Activated T-cell treated with anti-CD3 and anti-CD28 coated beads, Interleukin-2, amount 50 U/mL, for 72 hours (primary cell): ENCODE measurements at regions not wholly inside any gene's neighbourhood (a gene's known extent, or its start where the extent isn't known, plus 50 kb on each side); places are given as distances from the start of the nearest gene placed in this dataset.

Source experiments
- ATAC-seq, 2 donors: fragments of 150-1000 bp; cut with Tn5 transposase; replicated peaks in 1 of 2; 2 replicates each; pipeline ENCODE4 v1.10.0; 2021; ENCODE audit warnings: moderate library complexity in 2 of 2, mild to moderate bottlenecking in 1 of 2
- DNase-seq, 2 donors: peaks; one replicate each; pipeline ENCODE4 v3.0.0; 2021 to 2022; ENCODE audit warnings: mixed read lengths in 1 of 2
- H3K27ac Mint-ChIP-seq: one replicate; pipeline ENCODE4 v1.8.0; 2022; ENCODE audit warnings: mild to moderate bottlenecking, moderate library complexity, mixed read lengths
- H3K27me3 Mint-ChIP-seq: one replicate; pipeline ENCODE4 v1.8.0; 2022; ENCODE audit warnings: low read depth, mixed read lengths
- H3K36me3 Mint-ChIP-seq, 2 donors: one replicate each; pipeline ENCODE4 v1.8.0; 2022; ENCODE audit warnings: mixed read lengths in 2 of 2, mild to moderate bottlenecking in 1 of 2; ENCODE audit not compliant: insufficient read depth in 2 of 2
- H3K4me1 Mint-ChIP-seq: one replicate; pipeline ENCODE4 v1.8.0; 2022; ENCODE audit warnings: low read depth, mixed read lengths
- H3K4me3 Mint-ChIP-seq, 2 donors: one replicate each; pipeline ENCODE4 v1.8.0; 2022; ENCODE audit warnings: mild to moderate bottlenecking in 2 of 2, mixed read lengths in 2 of 2, moderate library complexity in 2 of 2
- H3K9me3 Mint-ChIP-seq, 2 donors: one replicate each; pipeline ENCODE4 v1.8.0; 2022; ENCODE audit warnings: mixed read lengths in 2 of 2

DNA sequence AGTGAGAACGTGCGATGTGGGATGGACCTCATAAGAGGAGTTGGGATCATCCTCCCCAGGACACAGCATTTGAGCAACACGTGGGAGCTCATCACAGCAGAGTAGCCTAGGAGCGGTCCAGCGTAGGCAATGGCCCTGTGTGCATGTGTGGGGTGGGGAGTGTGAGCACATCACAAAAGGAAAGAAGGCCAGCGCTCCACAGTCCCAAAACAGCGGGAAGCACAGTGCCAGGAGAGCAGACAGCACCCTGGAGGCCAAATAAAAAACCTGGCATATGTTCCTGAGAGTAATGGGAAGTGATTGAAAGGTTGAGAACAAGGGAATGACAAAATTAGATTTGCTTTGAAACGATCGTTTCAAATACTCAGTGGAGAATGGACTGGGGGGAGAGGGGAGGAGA is 226.0 kb downstream of the C7orf25 start:
- Mint-ChIP-seq H3K36me3 (no peaks in the 10 kb centered on the region), H3K27me3 (peaks cover 5% of the 10 kb centered on the region), H3K4me3 (no peak overlapping the region), H3K4me1 (no peaks in the 10 kb centered on the region), H3K9me3 (no peaks in the 10 kb centered on the region), H3K27ac (no peak overlapping the region)
- ATAC-seq (no peak), DNase-seq (no peak)

- H3K36me3 Mint-ChIP-seq: no peaks in the 10 kb centered on the region
- H3K4me3 Mint-ChIP-seq: no peak overlapping the region
- ATAC-seq (no peak), DNase-seq (no peak)
- peaks cover 2% of the 10 kb centered on the region in 2 donors for H3K9me3 Mint-ChIP-seq
- peaks cover 8% of the 10 kb centered on the region for H3K27me3 Mint-ChIP-seq
- no peak overlapping the region for H3K27ac Mint-ChIP-seq
- no peaks in the 10 kb centered on the region for H3K4me1 Mint-ChIP-seq
These were observed 233.8 kb downstream of the C7orf25 start for GRCh38 chr7:42677751-42678699.

- no peaks in the 10 kb centered on the region for H3K36me3 Mint-ChIP-seq
- DNase-seq: no peak
- H3K9me3 Mint-ChIP-seq: peaks cover 0 to 2% of the 10 kb centered on the region in 2 donors
- H3K4me1 Mint-ChIP-seq: no peaks in the 10 kb centered on the region
- no peak for ATAC-seq
- peaks cover 8% of the 10 kb centered on the region for H3K27me3 Mint-ChIP-seq
- no peak overlapping the region for H3K27ac Mint-ChIP-seq
- H3K4me3 Mint-ChIP-seq: no peak overlapping the region
These were observed 237.3 kb downstream of the C7orf25 start for GRCh38 chr7:42674541-42674940.

GRCh38 chr7:42673951-42674350 is 237.9 kb downstream of the C7orf25 start:
- peaks cover 0 to 2% of the 10 kb centered on the region in 2 donors for H3K9me3 Mint-ChIP-seq
- H3K27ac Mint-ChIP-seq: no peak overlapping the region
- no peak overlapping the region for H3K4me3 Mint-ChIP-seq
- peaks cover 8% of the 10 kb centered on the region for H3K27me3 Mint-ChIP-seq
- no peaks in the 10 kb centered on the region for H3K36me3 Mint-ChIP-seq
- DNase-seq (no peak), ATAC-seq (no peak)
- no peaks in the 10 kb centered on the region for H3K4me1 Mint-ChIP-seq

DNA sequence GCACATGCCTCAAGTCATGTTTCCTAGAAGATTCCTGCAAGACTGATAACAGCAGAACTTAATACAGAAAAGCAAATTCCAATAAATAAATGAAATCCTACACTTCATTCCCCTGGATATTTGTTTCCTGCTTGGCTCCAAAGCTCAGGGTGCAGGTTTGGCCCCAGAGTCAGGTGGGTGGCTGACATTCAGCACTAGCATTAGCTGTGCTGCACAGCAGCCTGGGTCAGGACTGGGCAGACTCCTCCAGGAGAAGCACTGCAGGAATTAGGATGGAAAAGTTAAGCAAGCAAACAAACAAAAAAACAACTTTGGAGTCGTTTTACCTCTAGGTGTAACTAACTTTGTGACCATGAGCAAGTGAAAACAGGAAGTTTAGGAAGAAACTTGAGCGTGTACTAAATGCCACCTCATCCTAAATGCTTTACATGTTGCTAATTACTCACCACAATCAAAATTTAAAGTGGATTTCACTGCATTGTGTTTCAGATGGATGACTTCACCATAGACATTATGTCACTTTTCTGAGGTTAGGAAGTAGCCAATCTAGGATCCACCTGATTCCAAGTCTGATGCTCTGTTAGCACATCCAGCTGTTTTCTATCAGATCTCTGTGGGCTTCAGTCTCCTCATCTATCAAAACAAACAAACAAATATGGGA is 239.4 kb downstream of the C7orf25 start:
- H3K4me3 Mint-ChIP-seq: no peak overlapping the region
- H3K9me3 Mint-ChIP-seq: peaks cover 2 to 5% of the 10 kb centered on the region in 2 donors
- DNase-seq (no peak), ATAC-seq (no peak)
- no peaks in the 10 kb centered on the region for H3K4me1 Mint-ChIP-seq
- H3K36me3 Mint-ChIP-seq: peaks cover 0 to 2% of the 10 kb centered on the region in 2 donors
- H3K27me3 Mint-ChIP-seq: peaks cover 8% of the 10 kb centered on the region
- peak overlapping the region; percentile 44 for H3K27ac Mint-ChIP-seq

GRCh38 chr7:42671627-42672026 is 240.2 kb downstream of the C7orf25 start:
- ATAC-seq: peak in 1 of 2 donors; percentile 26
- no peak for DNase-seq
- H3K4me3 Mint-ChIP-seq: no peak overlapping the region
- H3K27ac Mint-ChIP-seq: no peak overlapping the region
- H3K4me1 Mint-ChIP-seq: no peaks in the 10 kb centered on the region
- H3K9me3 Mint-ChIP-seq: peaks cover 8% of the 10 kb centered on the region in 2 donors
- H3K27me3 Mint-ChIP-seq: peaks cover 1% of the 10 kb centered on the region
- peaks cover 5% of the 10 kb centered on the region in 2 donors for H3K36me3 Mint-ChIP-seq

GRCh38 chr7:42666994-42667393 is 244.9 kb downstream of the C7orf25 start:
- Mint-ChIP-seq H3K36me3 (peaks cover 8% of the 10 kb centered on the region in 2 donors), H3K27me3 (no peaks in the 10 kb centered on the region), H3K4me1 (no peaks in the 10 kb centered on the region), H3K27ac (no peak overlapping the region), H3K4me3 (no peak overlapping the region), H3K9me3 (peaks cover 12 to 17% of the 10 kb centered on the region in 2 donors)
- ATAC-seq: no peak
- no peak for DNase-seq

DNA sequence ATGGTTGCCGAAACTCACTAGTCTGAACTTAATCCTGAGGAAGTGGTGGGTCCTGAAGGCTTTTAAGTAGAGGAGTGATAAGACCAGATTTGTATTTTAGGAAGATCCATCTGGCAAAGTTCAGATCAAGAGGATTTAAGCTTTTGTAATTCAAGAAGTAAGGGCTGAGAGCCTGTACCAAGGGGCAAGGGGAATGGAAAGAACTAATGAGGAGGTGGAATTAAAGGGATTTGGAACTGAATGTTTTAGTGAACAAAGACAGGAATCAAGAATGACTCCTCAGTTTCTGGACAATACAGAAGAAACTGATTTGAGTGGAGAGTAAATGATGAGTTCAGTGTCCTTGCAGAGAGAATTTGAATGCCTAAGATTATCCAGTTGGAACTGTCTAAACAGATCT is 249.0 kb downstream of the C7orf25 start:
- Mint-ChIP-seq H3K27me3 (no peaks in the 10 kb centered on the region), H3K4me1 (no peaks in the 10 kb centered on the region), H3K27ac (no peak overlapping the region), H3K4me3 (no peak overlapping the region), H3K36me3 (peaks cover 8% of the 10 kb centered on the region in 2 donors), H3K9me3 (peaks cover 12 to 17% of the 10 kb centered on the region in 2 donors)
- DNase-seq (no peak), ATAC-seq (no peak)

- Mint-ChIP-seq H3K36me3 (peaks cover 1 to 2% of the 10 kb centered on the region in 2 donors), H3K9me3 (peaks cover 2 to 8% of the 10 kb centered on the region in 2 donors), H3K4me1 (no peaks in the 10 kb centered on the region), H3K27ac (no peak overlapping the region), H3K4me3 (no peak overlapping the region), H3K27me3 (no peaks in the 10 kb centered on the region)
- no peak for DNase-seq
- no peak for ATAC-seq
These were observed 250.6 kb downstream of the C7orf25 start for GRCh38 chr7:42661312-42661711.

GRCh38 chr7:42650701-42651100 is 261.2 kb downstream of the C7orf25 start:
- no peak overlapping the region for H3K27ac Mint-ChIP-seq
- no peaks in the 10 kb centered on the region for H3K27me3 Mint-ChIP-seq
- no peak overlapping the region for H3K4me3 Mint-ChIP-seq
- H3K36me3 Mint-ChIP-seq: peaks cover 0 to under 1% of the 10 kb centered on the region in 2 donors
- ATAC-seq: no peak
- peaks cover 3 to 5% of the 10 kb centered on the region in 2 donors for H3K9me3 Mint-ChIP-seq
- DNase-seq: no peak
- H3K4me1 Mint-ChIP-seq: no peaks in the 10 kb centered on the region

- Mint-ChIP-seq H3K27me3 (no peaks in the 10 kb centered on the region), H3K4me3 (no peak overlapping the region), H3K36me3 (no peaks in the 10 kb centered on the region), H3K9me3 (peaks cover 2% of the 10 kb centered on the region in 2 donors), H3K4me1 (no peaks in the 10 kb centered on the region), H3K27ac (no peak overlapping the region)
- ATAC-seq (no peak), DNase-seq (no peak)
These were observed 261.7 kb downstream of the C7orf25 start for GRCh38 chr7:42650171-42650570.

DNA sequence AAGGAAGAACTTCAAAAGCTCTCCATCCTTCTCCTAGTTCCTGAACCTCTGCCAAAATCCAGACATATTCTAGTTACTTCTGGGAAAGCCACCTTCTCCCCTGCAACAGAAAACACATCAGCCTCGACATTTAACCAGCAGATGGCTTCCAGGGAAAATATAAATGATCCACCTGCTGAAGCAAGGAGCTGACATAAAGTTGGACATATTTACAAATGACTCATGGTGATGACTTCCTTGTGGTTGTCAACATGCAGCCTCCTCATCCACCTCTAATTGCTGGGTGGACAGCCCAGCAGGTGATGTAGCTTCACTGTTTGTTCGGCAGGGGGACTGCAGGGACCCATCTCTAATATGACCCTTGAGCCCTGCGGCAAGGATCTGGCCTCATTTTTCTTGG is 266.0 kb downstream of the C7orf25 start:
- no peaks in the 10 kb centered on the region for H3K27me3 Mint-ChIP-seq

DNA sequence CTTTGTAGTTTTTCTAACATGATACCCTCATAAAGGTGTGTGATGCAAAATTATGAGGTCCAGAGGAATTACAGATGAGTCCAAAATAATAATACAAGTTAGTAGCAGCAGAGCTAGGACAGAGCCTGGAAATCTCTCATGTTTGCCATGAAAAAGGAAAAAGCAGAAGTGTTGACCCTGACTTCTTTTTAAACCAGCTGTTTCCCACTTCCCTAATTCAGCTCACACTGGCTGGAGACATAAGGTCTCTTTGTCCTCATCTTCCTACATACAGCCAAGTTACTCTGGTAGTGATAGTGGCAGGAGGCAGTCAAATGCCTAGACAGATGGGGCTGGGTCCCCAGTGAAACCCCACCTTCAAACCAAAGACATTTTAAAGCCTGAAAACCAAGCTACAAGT is 269.2 kb downstream of the C7orf25 start:
- H3K36me3 Mint-ChIP-seq: no peaks in the 10 kb centered on the region

More for the DNA sequence above, 266.0 kb downstream of the C7orf25 start:
- no peak for ATAC-seq
- no peak for DNase-seq
- H3K27ac Mint-ChIP-seq: no peak overlapping the region
- no peaks in the 10 kb centered on the region for H3K9me3 Mint-ChIP-seq
- H3K36me3 Mint-ChIP-seq: no peaks in the 10 kb centered on the region
- H3K4me1 Mint-ChIP-seq: no peaks in the 10 kb centered on the region
- H3K4me3 Mint-ChIP-seq: no peak overlapping the region

More for the DNA sequence above, 269.2 kb downstream of the C7orf25 start:
- ATAC-seq (no peak), DNase-seq (no peak)
- H3K27me3 Mint-ChIP-seq: no peaks in the 10 kb centered on the region
- H3K4me3 Mint-ChIP-seq: no peak overlapping the region
- H3K4me1 Mint-ChIP-seq: no peaks in the 10 kb centered on the region
- no peaks in the 10 kb centered on the region for H3K9me3 Mint-ChIP-seq
- no peak overlapping the region for H3K27ac Mint-ChIP-seq
